IPS DF 19.7 (cell line): ENCODE measurements at regions not wholly inside any gene's neighbourhood (a gene's known extent, or its start where the extent isn't known, plus 50 kb on each side); places are given as distances from the start of the nearest gene placed in this dataset.

Experiments used
- DNase-seq: peaks from one replicate; pipeline ENCODE4 v3.0.0-alpha.2; 2013; ENCODE audit warnings: low read depth, low spot score

DNA sequence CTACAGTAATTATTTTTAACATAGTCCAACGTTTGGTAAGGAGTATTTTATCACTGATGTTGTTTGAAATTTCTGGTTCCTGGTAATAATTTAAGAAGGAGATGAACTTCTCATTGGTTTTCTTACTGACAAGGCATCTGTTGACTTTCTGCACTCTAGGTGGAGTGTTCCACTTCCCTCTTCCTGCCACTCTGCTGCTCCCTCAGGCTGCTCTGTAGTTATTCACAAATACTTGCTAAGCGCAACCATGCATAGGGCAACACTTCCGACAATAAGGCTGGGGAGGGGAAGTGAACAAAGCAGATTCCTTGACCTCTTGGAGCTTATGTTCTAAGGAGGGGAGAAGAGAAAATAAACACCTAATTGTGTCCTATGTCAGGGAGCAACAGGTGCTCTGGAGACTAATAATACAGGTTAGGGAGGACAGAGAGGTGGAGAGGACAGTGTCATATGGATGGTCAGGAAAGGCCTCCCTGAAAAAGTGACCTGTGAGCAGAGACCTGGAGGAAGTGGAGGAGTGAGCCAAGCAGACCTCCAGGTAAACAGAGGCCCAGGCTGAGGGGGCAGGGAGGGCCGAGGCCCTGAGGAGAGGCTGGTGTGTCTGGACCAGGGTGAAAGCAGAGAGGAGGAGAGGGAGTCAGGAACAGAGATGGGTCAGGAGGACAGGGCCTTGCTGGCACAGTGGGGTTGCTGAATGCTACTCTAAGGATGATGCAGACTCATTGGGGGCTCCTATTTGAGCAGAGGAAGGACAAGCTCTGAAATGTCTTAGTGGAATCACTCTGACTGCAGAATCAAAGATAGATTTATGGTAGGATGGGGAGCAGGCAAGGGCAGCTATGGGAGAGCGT is 134.8 kb upstream of the SLC24A3 start:
- no peak for DNase-seq

DNA sequence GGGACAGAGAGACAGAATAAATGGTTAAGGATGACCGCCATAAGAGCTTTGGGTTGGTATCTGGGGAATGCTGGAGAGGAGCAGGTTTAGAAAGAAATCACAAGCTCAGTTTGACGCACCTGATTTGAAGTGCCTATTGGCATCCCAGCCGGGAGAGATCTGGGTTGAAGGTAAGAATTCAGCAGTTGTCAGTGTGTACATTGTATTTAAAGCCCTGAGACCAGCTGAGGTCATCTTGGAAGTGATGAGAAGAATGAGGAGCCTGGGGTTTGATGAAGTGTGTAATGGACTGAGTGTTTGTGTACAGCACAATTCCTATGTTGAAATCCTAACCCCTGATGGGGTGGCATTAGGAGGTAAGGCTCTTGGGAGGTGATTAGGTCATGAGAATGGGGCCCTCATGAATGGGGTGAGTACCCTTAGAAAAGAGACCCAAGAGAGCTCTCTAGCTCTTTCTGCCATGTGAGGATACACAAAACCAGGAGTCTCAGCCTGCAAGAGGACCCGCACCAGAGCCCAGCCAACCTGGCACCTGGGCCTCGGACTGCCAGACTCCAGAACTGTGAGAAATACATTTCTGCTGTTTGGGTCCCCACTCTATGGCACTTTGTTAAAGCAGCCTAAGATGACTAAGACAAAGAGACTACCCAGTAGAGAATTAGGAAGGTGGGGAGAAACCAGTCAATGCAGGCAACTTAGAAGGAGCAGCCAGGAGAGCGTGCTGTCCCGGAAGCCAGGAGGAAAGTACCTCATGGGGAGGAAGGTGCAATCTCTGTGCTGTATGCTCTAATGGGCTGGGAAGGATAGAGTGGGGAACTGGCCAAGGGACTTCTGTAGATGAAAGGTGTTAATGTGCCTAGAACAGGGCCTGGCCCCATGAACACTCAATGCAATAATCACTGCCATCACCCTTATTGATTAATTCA is 133.7 kb upstream of the SLC24A3 start:
- DNase-seq = no peak

DNA sequence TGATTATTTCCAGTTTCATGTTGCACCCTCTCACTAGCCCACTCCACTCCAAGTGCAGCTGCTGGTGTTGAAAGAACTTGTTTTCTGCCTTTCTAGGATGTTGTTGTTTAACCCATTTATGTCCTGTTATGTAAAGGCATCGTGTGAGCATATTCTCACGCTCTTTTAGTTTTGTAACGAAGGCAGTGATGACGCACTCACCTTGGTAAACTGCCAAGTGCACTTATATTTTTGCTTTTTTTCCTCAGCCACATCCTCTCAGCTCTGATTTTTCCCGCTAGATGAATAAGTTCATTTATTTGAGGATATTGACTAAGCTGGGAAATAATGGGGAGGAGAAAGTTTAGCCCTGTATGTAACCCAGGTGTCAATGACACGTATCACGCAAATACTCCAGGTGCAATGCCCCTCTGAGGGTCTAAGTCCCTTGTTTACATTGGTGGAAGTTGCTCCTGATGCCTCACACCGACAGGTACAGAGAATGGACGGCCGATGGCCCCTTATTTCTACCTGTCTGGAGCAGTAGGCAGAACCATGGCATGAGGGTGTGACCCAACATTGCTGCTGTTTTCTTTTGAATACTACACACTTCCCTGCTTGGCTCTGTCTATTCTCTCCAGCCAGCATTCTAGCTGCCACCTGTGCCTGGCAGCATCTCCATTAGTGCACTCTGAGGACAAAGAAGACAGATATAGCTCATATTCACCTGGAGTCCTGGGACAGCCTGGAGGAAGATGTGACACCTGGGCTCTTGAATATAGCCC is 132.7 kb upstream of the SLC24A3 start:
- no peak for DNase-seq

DNA sequence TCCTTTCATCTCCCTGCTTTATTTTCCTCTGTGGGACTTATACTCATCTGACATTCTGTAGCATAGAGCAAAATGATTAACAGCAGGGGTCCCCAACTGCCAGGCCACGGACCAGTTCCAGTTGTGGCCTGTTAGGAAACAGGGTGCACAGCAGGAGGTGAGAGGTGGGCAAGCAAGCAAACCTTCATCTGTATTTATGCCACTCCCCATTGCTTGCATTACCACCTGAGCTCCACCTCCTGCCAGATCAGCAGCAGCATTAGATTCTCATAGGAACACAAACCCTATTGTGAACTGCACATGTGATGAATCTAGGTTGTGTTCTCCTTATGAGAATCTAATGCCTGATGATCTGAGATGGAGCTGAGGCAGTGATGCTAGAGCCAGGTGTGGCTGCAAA is 130.5 kb upstream of the SLC24A3 start:
- no peak for DNase-seq

DNA sequence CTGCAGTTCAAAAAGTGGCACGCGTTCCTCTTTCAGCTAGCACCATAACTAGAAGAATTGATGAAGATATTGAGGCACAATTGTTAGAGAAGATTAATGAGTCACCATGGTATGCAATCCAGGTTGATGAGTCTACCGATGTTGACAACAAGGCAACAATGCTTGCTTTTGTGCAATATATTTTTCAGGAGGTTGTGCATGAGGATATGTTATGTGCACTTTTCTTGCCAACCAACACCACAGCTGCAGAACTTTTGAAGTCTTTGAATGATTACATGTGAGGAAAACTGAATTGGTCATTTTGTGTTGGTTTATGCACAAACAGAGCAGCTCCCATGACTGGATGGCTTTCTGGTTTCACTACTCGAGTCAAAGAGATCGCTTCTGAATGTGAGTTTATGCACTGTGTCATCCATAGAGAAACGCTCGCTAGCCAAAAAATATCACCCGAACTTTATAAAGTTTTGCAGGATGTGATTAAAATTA is 129.3 kb upstream of the SLC24A3 start:
- DNase-seq = no peak

DNA sequence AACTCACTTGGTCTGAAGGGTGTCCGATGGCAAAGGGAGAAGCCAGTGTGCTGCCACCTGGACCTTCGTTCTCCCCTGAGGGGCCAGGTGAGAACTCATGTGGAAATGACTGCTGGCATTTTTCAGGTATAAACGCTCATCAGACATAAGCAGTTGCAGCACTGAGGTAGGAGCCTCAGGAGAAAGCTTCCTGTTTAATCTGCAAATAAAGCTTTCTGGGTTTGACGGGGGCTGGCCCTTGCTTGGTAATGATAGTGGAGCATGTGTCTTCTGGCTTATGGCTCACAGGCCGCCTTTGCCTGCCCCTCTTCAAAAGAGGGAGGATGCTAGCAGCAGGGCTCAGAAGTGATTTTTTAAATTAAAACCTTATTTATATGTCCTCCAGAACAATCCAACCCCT is 122.1 kb upstream of the SLC24A3 start:
- no peak for DNase-seq

DNA sequence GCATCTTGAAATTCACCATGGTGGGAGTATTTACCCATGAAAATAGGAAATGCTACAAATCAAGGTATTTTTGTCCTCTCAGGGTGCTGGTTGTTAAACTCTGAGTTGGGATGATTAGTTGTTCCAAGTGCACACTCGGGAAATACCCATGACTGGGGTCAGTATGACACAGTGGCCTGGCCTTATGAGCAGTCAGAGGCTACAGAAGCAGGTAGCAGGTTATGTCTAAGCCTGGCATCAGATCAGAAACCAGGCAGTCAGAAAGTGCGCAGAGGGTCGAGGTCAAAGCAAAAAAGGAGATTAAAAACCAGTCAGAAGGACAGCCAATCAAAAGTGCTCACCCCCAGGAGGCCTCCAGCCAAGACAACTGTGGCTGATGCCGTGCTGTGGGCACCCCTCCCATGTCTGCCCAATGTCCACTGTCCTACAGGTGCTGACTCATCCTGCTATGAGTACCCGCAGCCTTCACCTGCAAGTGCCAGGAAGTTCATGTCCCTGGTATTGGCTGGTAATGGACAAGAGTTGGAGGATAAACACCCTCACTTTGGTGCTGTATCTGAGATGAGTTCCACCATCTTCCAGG is 117.4 kb upstream of the SLC24A3 start:
- no peak for DNase-seq

DNA sequence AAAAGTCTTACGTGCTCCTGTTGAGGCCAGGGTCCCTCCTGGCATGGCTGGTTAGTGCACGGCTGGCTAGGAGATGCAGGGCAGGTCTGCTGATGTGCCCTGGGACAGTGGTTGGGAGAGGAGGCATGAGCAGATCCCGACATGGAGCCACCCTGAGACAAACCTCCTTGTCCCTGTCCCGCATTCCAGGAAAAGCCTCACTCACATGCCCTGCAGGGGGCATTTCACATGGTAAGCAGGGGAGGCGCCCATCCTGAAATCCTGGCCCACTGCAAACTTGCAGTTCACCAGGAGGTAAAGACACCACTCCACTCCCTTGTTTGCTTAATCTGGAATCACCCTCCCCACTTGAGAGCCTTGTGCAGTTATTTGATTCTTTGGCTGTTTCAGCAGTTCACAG is 116.7 kb upstream of the SLC24A3 start:
- DNase-seq = peak; percentile 42

DNA sequence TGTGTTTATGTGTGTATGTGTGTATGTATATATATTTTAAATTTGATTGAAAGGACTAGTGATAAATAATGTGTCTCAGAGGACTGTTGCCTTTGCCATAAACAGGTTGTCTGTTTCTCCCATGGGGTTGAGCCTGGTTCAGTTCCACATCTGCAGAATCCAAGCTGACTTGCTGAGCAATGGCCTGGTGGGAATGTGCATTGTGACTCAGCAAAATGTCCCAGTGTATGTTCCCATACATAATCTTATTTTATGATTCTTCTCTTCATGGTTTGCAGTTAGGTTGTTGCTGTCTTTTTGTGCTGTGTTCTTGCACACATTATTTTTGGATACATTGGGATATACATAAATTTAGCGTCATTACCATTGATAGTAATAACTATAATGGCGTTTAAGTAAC is 115.6 kb upstream of the SLC24A3 start:
- DNase-seq = no peak

DNA sequence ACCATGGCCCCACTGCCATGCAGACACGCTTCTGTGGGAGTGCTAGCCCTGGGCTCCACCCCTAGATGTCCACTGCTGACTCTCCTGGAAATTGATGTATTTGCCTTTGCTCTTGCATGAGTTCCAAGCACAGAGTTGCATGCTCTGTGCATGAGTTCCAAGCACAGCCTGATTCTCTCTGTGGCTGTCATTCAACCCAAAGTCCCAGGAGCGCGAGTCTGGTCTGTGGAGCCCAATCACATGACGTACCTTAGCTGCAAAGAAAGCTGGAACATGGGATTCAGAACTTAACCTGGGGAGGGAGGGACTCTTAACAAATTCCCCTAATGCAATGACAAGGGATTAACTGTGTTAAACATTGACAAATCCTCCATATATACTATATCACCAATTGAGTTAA is 114.3 kb upstream of the SLC24A3 start:
- no peak for DNase-seq

DNA sequence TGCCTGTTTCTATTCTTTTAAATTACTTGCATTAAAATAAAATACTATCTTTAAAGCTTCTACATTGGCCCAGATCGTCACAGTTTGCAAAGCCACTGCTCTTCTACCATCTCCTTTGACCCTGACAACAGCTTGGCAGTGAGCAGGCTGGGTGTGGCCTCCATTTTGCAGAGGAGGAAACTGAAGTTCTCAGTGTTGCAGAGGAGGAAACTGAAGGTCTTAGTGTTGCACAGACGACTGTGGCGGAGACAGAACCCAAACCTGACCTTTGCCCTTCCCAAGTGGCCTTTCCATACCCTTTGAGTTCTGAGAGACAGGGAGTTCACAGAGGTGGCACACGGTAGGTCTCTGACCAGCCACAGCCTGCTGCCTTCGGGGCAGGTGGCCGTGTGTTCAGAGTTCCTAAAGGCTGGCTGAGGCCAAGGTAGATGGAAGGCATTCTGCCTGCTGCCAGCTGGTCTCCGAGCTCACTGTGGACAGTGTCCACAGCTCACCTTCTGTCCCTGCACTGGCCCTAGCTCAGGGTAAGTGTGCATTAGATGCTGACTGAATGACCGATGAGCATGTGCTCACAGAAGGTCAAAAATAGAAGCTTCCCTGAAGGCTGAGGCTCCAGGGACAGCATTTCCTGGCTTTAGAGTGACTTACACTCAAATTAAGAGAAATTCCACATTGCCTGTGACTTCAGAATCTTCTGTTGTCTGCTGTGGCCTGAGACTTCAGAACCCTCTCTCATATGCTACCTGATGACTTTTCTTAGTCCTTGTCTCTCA is 113.5 kb upstream of the SLC24A3 start:
- DNase-seq = no peak

DNA sequence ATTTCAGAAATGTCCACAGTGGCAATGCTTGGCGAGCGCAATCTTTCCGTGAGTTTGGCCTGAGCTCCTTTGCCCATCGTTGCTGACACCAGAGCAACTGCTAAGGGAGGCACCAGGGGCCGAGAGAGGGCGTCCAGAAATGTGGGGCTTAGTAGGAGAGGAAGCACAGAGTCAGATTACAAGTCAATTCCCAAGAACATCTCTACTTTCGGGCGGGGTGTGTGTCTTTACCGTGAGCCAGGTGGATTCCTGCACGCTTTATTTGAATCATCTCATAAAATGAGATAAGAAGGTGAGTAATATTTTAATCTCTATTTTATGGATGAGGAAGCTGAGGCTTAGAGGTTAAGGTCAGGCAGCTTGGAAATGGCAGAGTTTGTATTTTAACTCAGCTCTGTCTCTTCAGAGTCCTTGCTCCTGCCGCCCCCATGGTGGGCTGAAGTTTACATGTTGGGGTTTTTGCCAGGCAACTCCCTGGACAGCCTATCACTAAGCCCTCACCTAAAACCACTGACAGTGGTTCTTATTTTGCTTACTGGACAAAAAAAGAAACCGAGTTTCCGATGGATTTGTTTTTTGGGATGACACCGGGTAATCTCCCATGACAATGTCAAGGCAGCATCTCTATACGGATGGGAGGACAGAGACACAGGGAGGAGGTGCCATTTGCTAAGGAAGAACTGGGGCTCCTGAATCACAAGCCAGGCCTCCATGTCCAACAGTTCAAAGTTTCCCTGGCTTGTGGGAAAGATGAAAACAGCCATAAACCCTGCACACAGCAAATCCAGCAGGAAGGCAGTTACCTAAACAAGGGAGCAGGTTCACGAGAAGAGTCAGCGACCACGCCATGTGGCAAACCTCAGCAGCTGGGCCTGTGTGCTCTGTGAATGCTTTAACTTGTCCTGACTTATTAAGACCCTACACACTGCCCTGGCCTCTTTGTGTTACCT is 112.6 kb upstream of the SLC24A3 start:
- DNase-seq = no peak

DNA sequence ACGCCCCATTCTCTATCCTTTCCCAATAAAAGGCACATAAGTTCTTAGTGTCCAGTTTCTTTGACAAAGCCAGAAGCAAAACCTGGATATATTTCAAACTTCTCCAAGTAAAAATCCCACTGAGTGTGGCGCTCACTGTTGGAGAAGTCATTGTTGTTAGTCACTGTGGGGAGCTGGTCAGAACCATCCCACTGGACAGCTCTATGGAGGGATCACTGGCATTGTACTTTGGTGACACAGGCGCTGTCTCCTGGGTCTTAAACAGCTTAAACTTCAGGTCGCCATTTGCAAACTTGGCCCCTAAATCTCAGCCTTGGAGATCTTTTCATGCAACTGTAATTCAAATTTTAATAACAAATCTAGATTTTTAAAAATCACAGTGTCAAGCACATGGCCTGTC is 111.5 kb upstream of the SLC24A3 start:
- no peak for DNase-seq

DNA sequence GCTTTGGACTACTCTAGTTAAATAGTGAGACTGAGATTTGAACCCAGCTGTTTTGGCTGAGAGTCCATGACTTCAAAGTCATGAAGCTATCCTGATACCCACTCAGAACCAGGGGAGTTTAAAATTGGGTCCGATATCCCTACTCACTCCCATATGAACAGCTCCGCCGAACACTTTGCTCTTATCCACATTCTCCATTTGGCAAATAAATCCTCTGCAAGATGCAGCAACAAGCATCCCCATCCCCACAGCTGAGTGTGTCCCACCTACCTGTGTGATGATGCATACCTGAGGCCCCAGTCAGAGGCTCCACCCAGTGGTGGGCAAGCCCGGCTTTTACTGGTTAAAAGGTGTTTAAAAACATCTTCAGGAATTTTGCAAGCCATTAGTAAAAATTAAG is 108.3 kb upstream of the SLC24A3 start:
- DNase-seq = no peak

DNA sequence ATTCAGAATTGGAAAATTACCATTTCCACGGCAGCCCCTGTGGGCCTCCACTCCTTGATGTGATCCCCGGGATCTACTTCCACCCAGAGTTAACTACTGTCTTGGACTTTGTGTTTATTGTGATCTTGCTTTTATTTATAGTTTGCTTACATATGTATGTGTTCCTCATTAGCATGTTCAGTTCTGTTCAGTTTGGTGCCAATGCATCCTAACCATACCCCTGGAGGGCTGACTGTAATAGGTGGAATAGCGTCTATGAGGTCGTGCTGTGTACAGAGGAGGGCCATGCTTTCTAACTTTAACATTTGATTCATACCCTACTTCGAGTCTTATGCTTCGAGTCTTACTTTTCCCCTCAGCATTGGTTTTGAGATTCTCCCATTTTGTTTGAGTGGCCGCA is 104.3 kb upstream of the SLC24A3 start:
- DNase-seq = no peak

DNA sequence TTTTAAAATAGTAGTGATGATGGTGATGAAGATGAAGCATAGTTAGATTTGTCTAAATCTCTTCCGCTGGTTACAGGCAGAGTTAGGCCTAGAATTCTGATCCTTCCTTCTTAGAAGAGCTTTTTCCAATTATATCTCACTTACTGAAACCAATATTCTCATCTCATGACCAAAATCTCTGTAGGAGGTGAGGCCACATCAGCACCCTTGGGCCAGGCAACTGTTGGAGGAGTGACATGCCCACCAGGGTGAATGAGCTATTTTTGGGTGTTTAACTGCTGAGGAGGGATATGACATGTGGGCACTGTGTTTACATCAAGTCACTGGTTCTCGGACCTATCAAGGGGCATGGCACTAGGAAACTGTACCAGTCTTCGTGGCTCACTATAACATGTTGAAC is 102.2 kb upstream of the SLC24A3 start:
- no peak for DNase-seq

DNA sequence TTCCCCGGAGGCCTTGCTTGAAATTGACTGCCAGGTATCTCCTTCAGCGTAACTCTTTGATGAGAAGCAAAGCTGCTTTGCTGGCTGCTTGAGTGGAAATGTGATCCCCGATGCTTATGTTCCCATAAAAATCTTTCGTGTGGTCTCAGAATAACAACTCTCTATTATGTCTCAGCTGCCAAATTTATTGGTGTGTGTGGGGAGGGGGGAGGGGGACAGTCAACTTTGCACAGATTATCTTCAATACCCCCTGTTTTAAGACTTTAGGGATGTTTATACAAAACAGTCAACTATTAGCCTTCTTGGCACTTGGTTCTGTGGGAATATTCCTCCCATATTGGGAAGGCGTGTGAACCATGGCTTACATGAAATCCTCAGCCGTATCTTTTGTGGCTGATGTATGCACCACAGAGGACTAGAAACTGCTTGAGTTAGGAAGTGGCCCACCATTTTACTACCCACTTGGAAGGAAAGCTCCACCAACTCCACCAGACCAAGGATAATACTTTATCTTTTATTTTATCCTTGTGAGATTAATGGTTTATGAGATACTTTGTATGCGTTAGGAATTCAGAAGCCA is 101.5 kb upstream of the SLC24A3 start:
- DNase-seq = no peak

DNA sequence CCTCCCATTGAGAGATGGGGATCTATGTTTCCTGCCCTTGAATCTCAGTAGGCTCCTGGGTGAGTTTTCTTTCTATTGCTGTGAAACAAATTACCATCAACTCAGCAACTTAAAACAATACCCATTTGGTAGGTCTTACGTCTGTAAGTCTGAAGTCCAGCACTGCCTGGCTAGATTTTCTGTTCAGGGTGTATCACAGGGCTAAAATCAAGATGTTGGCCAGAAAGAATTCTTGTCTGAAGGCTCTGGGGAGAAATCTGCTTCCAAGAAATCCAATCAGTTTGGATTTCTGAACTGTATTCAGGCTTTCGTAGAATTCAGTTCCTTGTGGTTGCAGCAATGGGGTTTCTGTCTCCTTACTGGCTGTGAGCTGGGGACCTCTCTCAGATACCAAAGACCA is 99.6 kb upstream of the SLC24A3 start:
- DNase-seq = no peak

DNA sequence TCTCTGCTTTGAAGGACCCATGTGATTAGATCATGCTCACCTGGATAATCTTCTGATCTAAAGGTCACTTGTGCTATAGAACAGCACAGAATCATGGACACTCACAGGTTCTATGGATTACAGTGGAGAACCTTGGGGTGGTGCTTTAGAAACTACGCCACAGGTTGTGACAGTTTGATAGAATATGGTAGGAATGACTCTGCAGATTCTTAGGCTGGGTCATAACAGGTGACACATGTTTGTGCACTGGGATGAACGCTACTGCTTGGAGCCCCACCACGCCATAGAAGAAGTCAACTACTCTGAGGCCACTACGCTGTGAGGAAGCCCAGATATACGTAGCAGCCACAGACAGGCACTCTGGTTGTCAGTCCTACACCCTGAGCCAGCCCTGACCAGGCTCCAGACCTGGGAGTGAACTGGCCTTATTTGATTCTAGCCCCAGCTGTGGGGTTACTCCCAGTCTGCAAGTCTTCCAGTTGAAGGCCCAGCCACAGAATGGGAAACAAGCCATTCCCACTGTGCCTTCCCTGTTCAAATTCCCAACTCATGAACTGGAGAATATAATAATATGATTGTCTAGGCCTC is 99.0 kb upstream of the SLC24A3 start:
- DNase-seq = no peak
